Fibroblast of pulmonary artery (primary cell): ENCODE measurements at regions not wholly inside any gene's neighbourhood (a gene's known extent, or its start where the extent isn't known, plus 50 kb on each side); places are given as distances from the start of the nearest gene placed in this dataset.

Experiments used
- DNase-seq: peaks from one replicate; pipeline ENCODE4 v3.0.0-alpha.2; 2010; ENCODE audit warnings: low read depth
- H3K4me3 ChIP-seq: replicated peaks from 2 replicates; pipeline ENCODE4 v1.5.1; 2011; ENCODE audit warnings: low read depth, mild to moderate bottlenecking, control low read depth, low read length, moderate library complexity
- TF ChIP-seq, protein P1 (sequence below): IDR thresholded peaks from 2 replicates; pipeline ENCODE4 v1.5.1; 2011; ENCODE audit warnings: mild to moderate bottlenecking, control low read depth, low read length, inconsistent platforms; ENCODE audit errors: missing control alignments

DNA sequence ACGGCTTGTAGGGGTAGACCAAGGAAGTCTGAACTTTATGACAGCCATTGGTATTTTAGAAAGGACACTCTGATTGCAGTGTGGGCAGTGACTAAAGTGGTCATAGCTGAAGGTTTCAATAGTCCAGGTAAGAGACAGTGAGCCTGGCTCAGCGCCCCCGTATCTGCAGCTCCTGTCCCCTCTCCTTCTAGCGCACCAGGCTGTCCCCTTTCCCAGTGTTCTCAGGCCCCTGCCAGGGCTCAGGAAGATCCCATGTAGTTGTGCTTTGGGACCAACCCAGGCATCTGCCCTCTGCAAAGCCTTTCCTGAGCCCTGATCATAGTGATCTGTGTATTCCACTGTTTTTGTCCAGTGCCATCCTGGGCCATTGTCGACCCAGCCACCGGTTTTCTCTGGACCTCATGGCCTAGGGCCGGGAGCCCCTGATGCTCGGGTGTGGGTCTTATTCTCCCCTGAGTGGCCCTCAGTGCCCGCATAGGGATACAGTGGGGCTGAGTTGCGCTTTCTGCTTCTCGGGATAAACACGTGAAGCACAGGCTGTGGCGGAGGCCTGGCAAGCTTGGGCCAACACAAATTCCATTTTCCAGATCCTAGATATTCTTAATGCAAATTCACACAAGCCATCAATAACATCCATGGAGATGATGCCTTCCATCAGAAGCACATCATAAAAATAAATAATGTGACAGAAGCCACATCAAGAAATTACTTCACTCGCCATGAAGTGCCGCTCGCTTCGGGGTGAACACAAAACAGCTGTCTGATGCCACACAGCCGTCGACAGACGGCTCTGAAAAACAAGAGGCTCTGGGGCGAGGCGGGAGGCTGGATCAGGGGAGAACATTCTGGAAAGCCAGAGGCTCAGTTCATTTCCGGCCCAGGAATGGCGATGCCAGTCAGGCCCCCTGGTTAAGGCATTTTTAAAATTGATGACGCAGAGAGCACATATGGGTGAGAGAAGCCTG is 805.0 kb downstream of the TBC1D22A start:
- DNase-seq: no peak
- no peak overlapping the region for H3K4me3 ChIP-seq
- TF ChIP-seq, protein P1, sequence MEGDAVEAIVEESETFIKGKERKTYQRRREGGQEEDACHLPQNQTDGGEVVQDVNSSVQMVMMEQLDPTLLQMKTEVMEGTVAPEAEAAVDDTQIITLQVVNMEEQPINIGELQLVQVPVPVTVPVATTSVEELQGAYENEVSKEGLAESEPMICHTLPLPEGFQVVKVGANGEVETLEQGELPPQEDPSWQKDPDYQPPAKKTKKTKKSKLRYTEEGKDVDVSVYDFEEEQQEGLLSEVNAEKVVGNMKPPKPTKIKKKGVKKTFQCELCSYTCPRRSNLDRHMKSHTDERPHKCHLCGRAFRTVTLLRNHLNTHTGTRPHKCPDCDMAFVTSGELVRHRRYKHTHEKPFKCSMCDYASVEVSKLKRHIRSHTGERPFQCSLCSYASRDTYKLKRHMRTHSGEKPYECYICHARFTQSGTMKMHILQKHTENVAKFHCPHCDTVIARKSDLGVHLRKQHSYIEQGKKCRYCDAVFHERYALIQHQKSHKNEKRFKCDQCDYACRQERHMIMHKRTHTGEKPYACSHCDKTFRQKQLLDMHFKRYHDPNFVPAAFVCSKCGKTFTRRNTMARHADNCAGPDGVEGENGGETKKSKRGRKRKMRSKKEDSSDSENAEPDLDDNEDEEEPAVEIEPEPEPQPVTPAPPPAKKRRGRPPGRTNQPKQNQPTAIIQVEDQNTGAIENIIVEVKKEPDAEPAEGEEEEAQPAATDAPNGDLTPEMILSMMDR: no peak

DNA sequence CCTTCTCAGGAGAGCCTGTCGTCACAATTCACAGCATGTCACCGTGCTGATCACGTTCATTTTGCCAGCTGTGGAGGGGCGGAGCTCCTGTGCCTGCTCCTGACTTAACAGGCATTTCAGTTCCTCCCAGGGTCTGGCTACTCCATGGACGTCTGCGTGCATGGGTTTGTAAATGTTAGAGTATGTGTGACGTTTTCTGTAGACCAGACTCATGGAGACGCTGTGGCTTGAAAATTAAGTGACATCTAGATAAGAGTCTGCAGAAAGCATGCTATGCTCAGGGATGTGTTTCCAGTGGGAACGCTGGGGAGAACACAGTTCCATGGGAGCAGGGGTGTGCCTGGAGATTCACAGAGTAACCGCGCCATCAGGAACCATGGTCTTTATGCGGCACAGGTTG is 804.0 kb downstream of the TBC1D22A start:
- TF ChIP-seq, protein P1: no peak
- DNase-seq: no peak
- no peak overlapping the region for H3K4me3 ChIP-seq

DNA sequence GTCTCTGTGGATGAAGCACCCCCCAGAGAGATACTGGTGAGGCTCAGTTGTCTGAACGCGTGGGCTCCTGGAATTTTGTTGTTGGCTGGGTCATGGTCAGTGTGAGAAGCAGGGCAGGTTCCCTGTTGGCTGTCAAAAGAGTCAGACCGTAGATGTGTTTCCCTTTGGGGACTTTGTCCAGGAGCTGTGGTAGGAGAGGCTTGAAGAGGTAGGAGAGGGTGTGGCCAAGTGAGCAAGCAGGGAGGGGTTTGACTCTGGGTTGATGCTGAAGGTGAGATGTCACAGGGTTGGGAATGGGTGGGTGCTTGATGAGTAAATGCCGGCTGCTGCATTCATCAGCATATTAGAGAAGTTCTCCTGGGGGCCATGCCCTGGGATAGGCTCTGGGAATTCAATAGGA is 803.2 kb downstream of the TBC1D22A start:
- no peak overlapping the region for H3K4me3 ChIP-seq
- DNase-seq: no peak
- TF ChIP-seq, protein P1: no peak

DNA sequence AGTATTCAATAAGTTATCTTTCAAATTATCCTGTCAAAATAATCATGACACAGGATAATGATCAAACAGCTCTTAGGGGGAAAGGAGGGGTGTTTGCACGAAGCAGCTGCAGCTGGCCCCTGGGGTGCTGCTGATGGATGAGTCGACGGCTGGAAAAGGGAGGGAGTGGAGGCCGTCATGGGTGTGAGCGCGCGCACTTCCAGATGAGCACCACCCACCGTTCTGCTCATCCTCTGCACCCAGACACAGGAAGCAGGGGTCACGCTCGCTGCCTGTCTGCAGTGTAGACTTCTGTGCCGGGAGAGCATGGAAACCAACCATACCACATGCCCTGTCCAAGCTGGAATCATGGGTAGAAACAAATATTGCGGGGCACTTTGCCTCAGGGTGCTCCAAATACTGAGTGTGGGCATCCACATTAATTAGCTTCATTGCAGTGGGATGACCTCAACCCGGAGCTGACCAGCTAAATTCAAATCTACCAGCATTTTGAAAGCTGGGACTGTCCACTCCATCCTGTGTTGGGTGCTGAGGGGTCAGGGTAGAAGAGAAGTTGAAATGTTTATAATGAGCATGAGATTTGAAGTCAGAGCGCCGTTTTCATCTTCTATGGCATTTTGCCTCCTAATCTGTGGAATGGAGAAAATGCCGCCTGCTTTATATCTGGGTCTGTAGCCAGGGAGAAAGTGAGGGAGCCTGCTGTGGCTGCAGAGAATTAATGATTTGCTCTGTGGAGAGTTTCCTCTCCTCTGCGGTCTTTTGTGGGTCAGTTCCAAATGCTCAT is 802.4 kb downstream of the TBC1D22A start:
- TF ChIP-seq, protein P1: no peak
- no peak for DNase-seq
- H3K4me3 ChIP-seq: no peak overlapping the region

DNA sequence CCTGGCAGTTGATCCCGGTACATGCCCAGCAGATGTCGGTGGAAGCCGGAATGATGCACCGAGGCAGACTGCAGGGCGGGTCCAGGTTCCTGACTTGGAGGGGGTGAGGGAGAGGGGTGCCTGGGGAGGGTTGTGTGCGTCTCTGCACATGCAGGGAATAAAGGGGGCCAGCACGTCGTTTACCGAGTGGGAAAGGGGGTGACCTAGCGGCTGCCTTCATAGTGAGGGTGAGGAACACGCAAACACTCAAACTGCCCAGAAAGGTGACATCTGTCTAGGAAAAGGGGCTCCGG is 801.7 kb downstream of the TBC1D22A start:
- H3K4me3 ChIP-seq: no peak overlapping the region
- TF ChIP-seq, protein P1: no peak
- DNase-seq: no peak

DNA sequence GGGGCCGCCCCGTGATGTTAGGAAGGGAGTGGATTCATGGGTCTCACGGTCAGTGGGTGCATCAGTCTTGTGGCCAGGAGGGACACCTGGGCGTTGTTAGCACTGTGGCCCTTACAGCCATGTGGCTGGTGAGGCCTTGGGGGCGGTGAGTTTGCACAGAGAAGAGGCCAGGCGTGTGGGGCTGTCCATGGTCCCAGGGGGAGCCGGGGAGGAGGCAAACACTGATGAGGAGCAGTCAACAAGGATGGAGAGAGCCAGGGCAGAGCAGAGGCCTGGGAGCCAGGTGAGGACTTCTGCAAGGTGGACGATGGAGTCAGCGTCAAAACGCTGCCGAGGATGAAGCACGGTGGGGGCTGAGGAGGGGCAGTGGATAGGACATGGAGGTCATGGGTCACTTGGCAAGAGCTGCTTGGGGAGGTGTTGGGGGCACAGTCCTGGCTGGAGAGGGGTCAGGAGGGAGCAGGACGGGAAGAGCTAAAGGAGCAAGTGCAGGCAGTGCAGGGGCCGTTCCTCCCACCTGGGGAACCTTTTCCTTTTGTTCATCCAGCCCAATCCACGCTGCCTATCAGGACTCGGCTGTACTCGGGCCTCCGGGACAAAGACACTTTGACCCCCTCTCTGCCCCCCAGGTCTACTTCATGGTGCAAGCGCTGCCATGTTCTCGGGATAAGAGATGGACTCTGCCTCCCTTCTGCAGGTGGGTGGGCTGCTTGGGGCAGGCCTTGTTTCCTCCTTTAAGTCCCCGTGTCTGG is 801.1 kb downstream of the TBC1D22A start:
- H3K4me3 ChIP-seq: no peak overlapping the region
- DNase-seq: no peak
- TF ChIP-seq, protein P1: no peak
